Astrocyte (in vitro differentiated cells and primary cell): ENCODE measurements at regions not wholly inside any gene's neighbourhood (a gene's known extent, or its start where the extent isn't known, plus 50 kb on each side); places are given as distances from the start of the nearest gene placed in this dataset.

Experiments used
- DNase-seq: peaks from one replicate; pipeline ENCODE4 v3.0.0-alpha.2; 2010; ENCODE audit warnings: low read depth
- FAIRE-seq: peaks from 2 replicates; lab custom pipeline; 2011; peaks lifted over from hg19 to GRCh38; lab: Jason Lieb, UNC
- H2AFZ ChIP-seq: 2 replicates; pipeline ENCODE4 v1.6.0; 2012; ENCODE audit warnings: low read depth, low read length, inconsistent platforms
- H3K27ac ChIP-seq: 2 replicates; pipeline ENCODE4 v1.5.1; 2011; ENCODE audit warnings: low read depth, low read length, inconsistent platforms
- H3K27me3 ChIP-seq: 2 replicates; pipeline ENCODE4 v1.6.0; 2011; ENCODE audit warnings: low read length, inconsistent platforms; ENCODE audit not compliant: insufficient read depth
- H3K36me3 ChIP-seq: 2 replicates; pipeline ENCODE4 v1.5.1; 2011; ENCODE audit warnings: low read length, inconsistent platforms; ENCODE audit not compliant: insufficient read depth
- H3K4me1 ChIP-seq: 2 replicates; pipeline ENCODE4 v1.5.1; 2011; ENCODE audit warnings: low read length, inconsistent platforms; ENCODE audit not compliant: insufficient read depth
- H3K4me2 ChIP-seq: 2 replicates; pipeline ENCODE4 v1.6.0; 2012; ENCODE audit warnings: low read length, inconsistent platforms
- H3K4me3 ChIP-seq: 2 replicates; pipeline ENCODE4 v1.5.1; 2011; ENCODE audit warnings: low read depth, mild to moderate bottlenecking, low read length, inconsistent platforms; ENCODE audit not compliant: insufficient read depth
- H3K79me2 ChIP-seq: 2 replicates; pipeline ENCODE4 v1.6.0; 2012; ENCODE audit warnings: mild to moderate bottlenecking, low read length, inconsistent platforms; ENCODE audit not compliant: insufficient read depth
- H3K9ac ChIP-seq: 2 replicates; pipeline ENCODE4 v1.6.0; 2012; ENCODE audit warnings: mild to moderate bottlenecking, low read length, inconsistent platforms
- H3K9me3 ChIP-seq: 2 replicates; pipeline ENCODE4 v1.5.1; 2012; ENCODE audit warnings: low read depth, mild to moderate bottlenecking, low read length, inconsistent platforms; ENCODE audit not compliant: insufficient read depth
- H4K20me1 ChIP-seq: 2 replicates; pipeline ENCODE4 v1.6.0; 2012; ENCODE audit warnings: low read length, inconsistent platforms; ENCODE audit not compliant: insufficient read depth
- H3K27ac Mint-ChIP-seq: one replicate; pipeline ENCODE4 v1.8.0; 2021; ENCODE audit warnings: mild to moderate bottlenecking, mixed read lengths; ENCODE audit not compliant: unreplicated experiment
- H3K27me3 Mint-ChIP-seq: one replicate; pipeline ENCODE4 v1.8.0; 2021; ENCODE audit warnings: low read depth, mixed read lengths; ENCODE audit not compliant: unreplicated experiment
- H3K36me3 Mint-ChIP-seq: one replicate; pipeline ENCODE4 v1.8.0; 2021; ENCODE audit warnings: low read depth, mixed read lengths; ENCODE audit not compliant: unreplicated experiment
- H3K4me1 Mint-ChIP-seq: one replicate; pipeline ENCODE4 v1.8.0; 2021; ENCODE audit warnings: low read depth, mixed read lengths; ENCODE audit not compliant: unreplicated experiment
- H3K4me3 Mint-ChIP-seq: one replicate; pipeline ENCODE4 v1.8.0; 2021; ENCODE audit warnings: mild to moderate bottlenecking, moderate library complexity, mixed read lengths; ENCODE audit not compliant: unreplicated experiment
- H3K9me3 Mint-ChIP-seq: one replicate; pipeline ENCODE4 v1.8.0; 2021; ENCODE audit warnings: mild to moderate bottlenecking, mixed read lengths; ENCODE audit not compliant: unreplicated experiment
- CTCF ChIP-seq: IDR thresholded peaks from 2 replicates; pipeline ENCODE4 v1.5.1; 2011; ENCODE audit warnings: low read depth, mild to moderate bottlenecking, inconsistent platforms, low read length, moderate library complexity; ENCODE audit not compliant: insufficient read depth
- EZH2 ChIP-seq: IDR thresholded peaks from 2 replicates; pipeline ENCODE4 v1.6.1; 2012; ENCODE audit warnings: mild to moderate bottlenecking, low read length, inconsistent platforms; ENCODE audit not compliant: insufficient read depth

- H3K4me3 ChIP-seq: no peak overlapping the region
- no peaks in the 10 kb centered on the region for H3K27me3 ChIP-seq
- no peak overlapping the region for H3K27ac ChIP-seq
- no peak overlapping the region for H3K4me3 Mint-ChIP-seq
- no peaks in the 10 kb centered on the region for H3K36me3 Mint-ChIP-seq
- no peaks in the 10 kb centered on the region for H3K4me1 ChIP-seq
- H3K9ac ChIP-seq: no peak overlapping the region
- H3K36me3 ChIP-seq: no peaks in the 10 kb centered on the region
- no peaks in the 10 kb centered on the region for H3K27me3 Mint-ChIP-seq
- TF ChIP-seq EZH2: no peak
- no peak for TF ChIP-seq CTCF
- peaks cover 2% of the 10 kb centered on the region for H3K9me3 Mint-ChIP-seq
- H3K27ac Mint-ChIP-seq: no peak overlapping the region
- no peaks in the 10 kb centered on the region for H3K9me3 ChIP-seq
- FAIRE-seq: no peak
- H3K4me1 Mint-ChIP-seq: no peaks in the 10 kb centered on the region
- no peak overlapping the region for H3K4me2 ChIP-seq
- no peaks in the 10 kb centered on the region for H3K79me2 ChIP-seq
- H4K20me1 ChIP-seq: no peaks in the 10 kb centered on the region
- H2AFZ ChIP-seq: no peak overlapping the region
- no peak for DNase-seq
These were observed 905.8 kb downstream of the SLITRK1 start for GRCh38 chr13:82976499-82976898.

- Histone ChIP-seq H3K4me3 (no peak overlapping the region), H3K4me1 (peaks cover 4% of the 10 kb centered on the region), H3K79me2 (no peaks in the 10 kb centered on the region), H2AFZ (no peak overlapping the region), H3K27ac (peak overlapping the region; percentile 40), H4K20me1 (no peaks in the 10 kb centered on the region), H3K9me3 (no peaks in the 10 kb centered on the region), H3K36me3 (no peaks in the 10 kb centered on the region), H3K9ac (no peak overlapping the region), H3K27me3 (no peaks in the 10 kb centered on the region), H3K4me2 (no peak overlapping the region)
- FAIRE-seq (no peak), DNase-seq (peak; percentile 61)
- TF ChIP-seq CTCF (no peak), EZH2 (no peak)
- Mint-ChIP-seq H3K4me3 (no peak overlapping the region), H3K9me3 (no peaks in the 10 kb centered on the region), H3K27ac (no peak overlapping the region), H3K4me1 (peaks cover 4% of the 10 kb centered on the region), H3K27me3 (no peaks in the 10 kb centered on the region), H3K36me3 (no peaks in the 10 kb centered on the region)
These were observed 918.8 kb downstream of the SLITRK1 start for GRCh38 chr13:82963226-82964099.

- H3K4me1 Mint-ChIP-seq: peaks cover 4% of the 10 kb centered on the region
- H3K4me2 ChIP-seq: peak overlapping the region; percentile 21
- FAIRE-seq: no peak
These were observed 919.9 kb downstream of the SLITRK1 start for GRCh38 chr13:82962397-82962796.

More at GRCh38 chr13:82962397-82962796, 919.9 kb downstream of the SLITRK1 start:
- Histone ChIP-seq H2AFZ (peak overlapping the region; percentile 9), H3K27me3 (no peaks in the 10 kb centered on the region), H4K20me1 (no peaks in the 10 kb centered on the region), H3K9ac (peak overlapping the region; percentile 30), H3K79me2 (no peaks in the 10 kb centered on the region), H3K4me3 (no peak overlapping the region), H3K4me1 (peaks cover 4% of the 10 kb centered on the region), H3K27ac (no peak overlapping the region), H3K9me3 (no peaks in the 10 kb centered on the region), H3K36me3 (no peaks in the 10 kb centered on the region)
- no peaks in the 10 kb centered on the region for H3K27me3 Mint-ChIP-seq
- peak; percentile 27 for DNase-seq
- no peaks in the 10 kb centered on the region for H3K9me3 Mint-ChIP-seq
- no peaks in the 10 kb centered on the region for H3K36me3 Mint-ChIP-seq
- H3K27ac Mint-ChIP-seq: no peak overlapping the region
- H3K4me3 Mint-ChIP-seq: no peak overlapping the region
- TF ChIP-seq EZH2: no peak
- no peak for TF ChIP-seq CTCF
